H1 (cell line): ENCODE measurements at regions not wholly inside any gene's neighbourhood (a gene's known extent, or its start where the extent isn't known, plus 50 kb on each side); places are given as distances from the start of the nearest gene placed in this dataset.

Source experiments
- CTCF ChIA-PET: fragments of 300-600 bp; sonication (Branson Sonifier 250); formaldehyde crosslinking; loops from one replicate; lab custom pipeline; 2021; ENCODE audit not compliant: partially characterized antibody; lab: Charles Lee
- POLR2A ChIA-PET: fragments of 300-600 bp; sonication (Branson Sonifier 250); formaldehyde crosslinking; loops from one replicate; lab custom pipeline; 2021; ENCODE audit warnings: inconsistent platforms; ENCODE audit not compliant: partially characterized antibody; lab: Charles Lee
- DNase-seq, 2 experiments: peaks; one replicate each; pipeline versions ENCODE4 v3.0.0 to v3.0.0-alpha.2; 2010 to 2022; ENCODE audit warnings: low spot score in 2 of 2, low read depth in 1 of 2, mixed read lengths in 1 of 2
- FAIRE-seq: peaks from 2 replicates; lab custom pipeline; 2011; peaks lifted over from hg19 to GRCh38; lab: Jason Lieb, UNC
- H2AFZ ChIP-seq: 2 replicates; pipeline ENCODE4 v1.8.1; 2012; ENCODE audit warnings: low read length, inconsistent platforms
- H2AK5ac ChIP-seq: 2 replicates; pipeline ENCODE4 v1.6.1; 2013; ENCODE audit warnings: low read depth, low read length
- H2BK120ac ChIP-seq: replicated peaks from 2 replicates; pipeline ENCODE3; 2013; ENCODE audit warnings: low read depth, low read length, inconsistent platforms
- H2BK12ac ChIP-seq: 2 replicates; pipeline ENCODE4 v1.6.1; 2013; ENCODE audit warnings: low read depth, low read length
- H2BK15ac ChIP-seq: 2 replicates; pipeline ENCODE4 v1.6.1; 2013; ENCODE audit warnings: low read length
- H2BK20ac ChIP-seq: 2 replicates; pipeline ENCODE4 v1.6.1; 2013; ENCODE audit warnings: low read length
- H2BK5ac ChIP-seq: 2 replicates; pipeline ENCODE4 v1.6.1; 2013; ENCODE audit warnings: low read depth, low read length
- H3K14ac ChIP-seq: 2 replicates; pipeline ENCODE4 v1.6.1; 2013; ENCODE audit warnings: inconsistent platforms; ENCODE audit not compliant: insufficient read length
- H3K18ac ChIP-seq: 2 replicates; pipeline ENCODE4 v1.6.1; 2013; ENCODE audit warnings: low read length; ENCODE audit errors: extremely low read depth
- H3K23ac ChIP-seq: 2 replicates; pipeline ENCODE4 v1.6.1; 2013; ENCODE audit warnings: inconsistent platforms; ENCODE audit not compliant: insufficient read length
- H3K23me2 ChIP-seq: 2 replicates; pipeline ENCODE4 v1.6.1; 2013; ENCODE audit warnings: low read depth, low read length
- H3K27ac ChIP-seq: 2 replicates; pipeline ENCODE4 v1.6.1; 2011; ENCODE audit warnings: low read depth, low read length, inconsistent platforms
- H3K27me3 ChIP-seq, 4 experiments: replicated peaks in 1 of 4; 1 replicate in 1 of 4; 2 replicates in 3 of 4; pipeline versions ENCODE4 v1.6.1 to v1.8.1; 2011 to 2013; ENCODE audit warnings: low read length in 3 of 4, mild to moderate bottlenecking in 3 of 4, inconsistent platforms in 2 of 4, mixed read lengths in 2 of 4, moderate library complexity in 1 of 4; ENCODE audit not compliant: control insufficient read depth in 3 of 4, insufficient read depth in 3 of 4; ENCODE audit errors: extremely low read depth in 1 of 4
- H3K36me3 ChIP-seq, 4 experiments: 2 replicates each; pipeline versions ENCODE4 v1.6.1 to v1.8.1; 2011 to 2013; ENCODE audit warnings: mild to moderate bottlenecking in 4 of 4, low read length in 3 of 4, moderate library complexity in 2 of 4, control low read depth in 1 of 4, inconsistent platforms in 1 of 4; ENCODE audit not compliant: insufficient read depth in 4 of 4, control insufficient read depth in 2 of 4
- H3K4ac ChIP-seq: replicated peaks from 2 replicates; pipeline ENCODE3; 2013; ENCODE audit warnings: low read length, low read depth, mixed read lengths, inconsistent platforms; ENCODE audit not compliant: insufficient read length
- H3K4me1 ChIP-seq, 4 experiments: replicated peaks in 1 of 4; 1 replicate in 1 of 4; 2 replicates in 3 of 4; pipeline versions ENCODE4 v1.6.1 to v1.8.1; 2011 to 2013; ENCODE audit warnings: low read length in 3 of 4, inconsistent platforms in 2 of 4, mixed read lengths in 1 of 4; ENCODE audit not compliant: insufficient read depth in 4 of 4, control insufficient read depth in 3 of 4
- H3K4me2 ChIP-seq, 2 experiments: 2 replicates each; pipeline versions ENCODE4 v1.6.1 to v1.8.1; 2011 to 2013; ENCODE audit warnings: low read depth in 2 of 2, low read length in 2 of 2, control low read depth in 1 of 2, inconsistent platforms in 1 of 2, mild to moderate bottlenecking in 1 of 2; ENCODE audit not compliant: insufficient read depth in 1 of 2
- H3K4me3 ChIP-seq, 4 experiments: fragments of 200-600, 300-600 bp in 1 of 4; sonication (generic), shearing (Covaris generic), sonication (Bioruptor Twin) in 1 of 4; 2 replicates each; pipeline versions ENCODE4 v1.5.1 to v1.8.1; 2011 to 2016; ENCODE audit warnings: low read length in 4 of 4, low read depth in 3 of 4, control low read depth in 2 of 4, inconsistent platforms in 2 of 4, mild to moderate bottlenecking in 2 of 4, mixed read lengths in 1 of 4, moderate library complexity in 1 of 4; ENCODE audit not compliant: insufficient read depth in 2 of 4; ENCODE audit errors: extremely low read depth in 1 of 4
- H3K56ac ChIP-seq: replicated peaks from 2 replicates; pipeline ENCODE3; 2013; ENCODE audit warnings: low read depth, mild to moderate bottlenecking, mixed read lengths, low read length, inconsistent platforms; ENCODE audit not compliant: insufficient read length
- H3K79me1 ChIP-seq: 2 replicates; pipeline ENCODE4 v1.6.1; 2013; ENCODE audit warnings: low read depth, low read length, control low read depth
- H3K79me2 ChIP-seq, 2 experiments: 2 replicates each; pipeline versions ENCODE4 v1.6.1 to v1.8.1; 2012 to 2013; ENCODE audit warnings: low read length in 2 of 2, mild to moderate bottlenecking in 2 of 2, inconsistent platforms in 1 of 2; ENCODE audit not compliant: insufficient read depth in 2 of 2, control insufficient read depth in 1 of 2
- H3K9ac ChIP-seq, 4 experiments: replicated peaks in 1 of 4; 1 replicate in 1 of 4; 2 replicates in 3 of 4; pipeline versions ENCODE4 v1.6.1 to v1.8.1; 2011 to 2013; ENCODE audit warnings: low read depth in 3 of 4, low read length in 3 of 4, control low read depth in 2 of 4, mild to moderate bottlenecking in 2 of 4, moderate library complexity in 2 of 4, inconsistent platforms in 1 of 4; ENCODE audit errors: extremely low read depth in 1 of 4
- H3K9me3 ChIP-seq, 2 experiments: 2 replicates each; pipeline versions ENCODE4 v1.6.1 to v1.8.1; 2012 to 2013; ENCODE audit warnings: mild to moderate bottlenecking in 2 of 2, moderate library complexity in 2 of 2, control low read depth in 1 of 2, inconsistent platforms in 1 of 2, low read depth in 1 of 2, low read length in 1 of 2, mixed read lengths in 1 of 2; ENCODE audit not compliant: insufficient read depth in 2 of 2
- H4K20me1 ChIP-seq, 2 experiments: replicated peaks in 1 of 2; 2 replicates each; pipeline versions ENCODE3 to v1.8.1; 2011 to 2013; ENCODE audit warnings: inconsistent platforms in 2 of 2, low read length in 2 of 2, mild to moderate bottlenecking in 1 of 2; ENCODE audit not compliant: insufficient read depth in 2 of 2, control insufficient read depth in 1 of 2
- H4K5ac ChIP-seq: 2 replicates; pipeline ENCODE4 v1.6.1; 2013; ENCODE audit warnings: low read length, low read depth, mixed read lengths, inconsistent platforms; ENCODE audit not compliant: insufficient read length
- H4K8ac ChIP-seq: 2 replicates; pipeline ENCODE4 v1.8.0; 2013; ENCODE audit warnings: mild to moderate bottlenecking, moderate library complexity, low read length, inconsistent platforms; ENCODE audit not compliant: insufficient read depth; ENCODE audit errors: extremely low read depth
- H4K91ac ChIP-seq: replicated peaks from 2 replicates; pipeline ENCODE3; 2013; ENCODE audit warnings: low read length, mixed read lengths, inconsistent platforms; ENCODE audit not compliant: insufficient read length
- KDM5A ChIP-seq: fragments of 200-600 bp; IDR thresholded peaks from 2 replicates; pipeline ENCODE4 v1.7.1; 2012; ENCODE audit warnings: mild to moderate bottlenecking, low read length, inconsistent platforms, mixed read lengths
- WGBS, 2 experiments: shearing (Covaris generic) in 1 of 2; methylation state at CpG; one replicate each; pipeline versions ENCODE4 v1.1.6 to v1.1.7; 2013 to 2015; ENCODE audit warnings: low lambda C conversion rate in 2 of 2, mixed read lengths in 2 of 2, inconsistent platforms in 1 of 2, low coverage in 1 of 2, missing lambda C conversion rate in 1 of 2; ENCODE audit not compliant: insufficient replicate concordance in 2 of 2, insufficient coverage in 1 of 2, insufficient read length in 1 of 2; ENCODE audit errors: extremely low coverage in 1 of 2, missing lambda C conversion rate in 1 of 2; 5-methylcytosine and 5-hydroxymethylcytosine counted together

DNA sequence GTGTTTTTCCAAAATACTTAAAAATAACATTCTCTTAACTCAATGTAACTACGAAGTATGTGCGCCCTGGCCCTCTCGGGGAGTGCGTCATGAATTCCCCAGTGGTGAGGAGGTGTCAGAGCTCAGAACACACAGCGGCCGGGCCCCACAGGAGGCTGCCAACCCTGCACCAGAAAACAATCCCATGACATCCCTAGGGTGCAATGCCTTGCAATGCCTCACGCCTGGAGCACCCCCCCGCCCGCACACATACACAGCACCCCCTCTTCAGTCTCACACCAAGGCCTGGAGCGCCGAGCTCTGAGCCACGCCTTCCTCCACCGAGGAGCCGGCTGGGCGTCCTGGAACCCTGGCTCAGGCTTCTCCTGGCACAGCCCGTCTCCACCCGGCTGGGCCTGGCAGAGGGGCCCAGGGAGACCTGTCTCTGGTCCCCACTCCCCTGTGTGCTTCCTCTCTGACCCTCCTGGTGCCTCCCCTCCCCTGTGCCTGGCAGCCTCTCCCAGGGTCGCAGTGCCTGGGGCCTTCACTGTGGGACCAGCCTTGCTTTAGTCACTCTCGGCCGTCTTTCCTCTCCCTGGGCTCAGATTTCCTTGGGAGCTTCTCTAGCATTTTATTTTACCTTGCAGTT, 108.2 kb upstream of the ADRA2C start:
- H4K8ac ChIP-seq = no peak overlapping the region
- H3K79me1 ChIP-seq = no peaks in the 10 kb centered on the region
- H4K20me1 ChIP-seq = peaks cover 0 to 2% of the 10 kb centered on the region in 2 experiments
- ChIA-PET POLR2A (no interaction called here), CTCF (interaction anchor here (0.7 to 1.5 kb wide), 5 partner anchors 9 to 131 kb away, joined by 3 to 4 read pairs (median 3); no protein-coding TSS in a partner anchor)
- no peak overlapping the region for H4K91ac ChIP-seq
- peaks cover 4% of the 10 kb centered on the region; the same call in 1 of the 2 replicates for H3K23me2 ChIP-seq
- no peak overlapping the region for H3K4me3 ChIP-seq
- H2BK5ac ChIP-seq = no peak overlapping the region
- no peak overlapping the region for H2BK15ac ChIP-seq
- no peak overlapping the region for H3K9ac ChIP-seq
- no peak overlapping the region for H2BK120ac ChIP-seq
- H3K27me3 ChIP-seq = peaks cover 0 to 5% (median 0%) of the 10 kb centered on the region in 4 experiments; a peak in 1 of 7 replicates
- no peak overlapping the region for H3K4me2 ChIP-seq
- WGBS, 2 experiments = 86% methylated on average over 17 of the region's 20 CpGs; no CpG with 5 or more reads in 1 of the 2 experiments
- FAIRE-seq (no peak), DNase-seq (no peak)
- peaks cover 0 to 6% (median 5%) of the 10 kb centered on the region in 4 experiments; a peak in 4 of 7 replicates for H3K4me1 ChIP-seq
- no peak overlapping the region for H2BK12ac ChIP-seq
- H3K9me3 ChIP-seq = no peaks in the 10 kb centered on the region
- no peaks in the 10 kb centered on the region for H3K36me3 ChIP-seq
- H3K79me2 ChIP-seq = no peaks in the 10 kb centered on the region
- no peak overlapping the region for H3K23ac ChIP-seq
- no peak overlapping the region for H3K56ac ChIP-seq
- H3K14ac ChIP-seq = no peak overlapping the region
- no peak overlapping the region for H2AK5ac ChIP-seq
- no peak overlapping the region for H2AFZ ChIP-seq
- no peak overlapping the region for H3K27ac ChIP-seq
- no peak overlapping the region; the same call in 1 of the 2 replicates for H3K18ac ChIP-seq
- no peak overlapping the region for H4K5ac ChIP-seq
- H2BK20ac ChIP-seq = no peak overlapping the region
- H3K4ac ChIP-seq = no peak overlapping the region
- no peak for TF ChIP-seq KDM5A
